ENCODE measurements at regions not wholly inside any gene's neighbourhood (a gene's known extent, or its start where the extent isn't known, plus 50 kb on each side); places are given as distances from the start of the nearest gene placed in this dataset.

DNA sequence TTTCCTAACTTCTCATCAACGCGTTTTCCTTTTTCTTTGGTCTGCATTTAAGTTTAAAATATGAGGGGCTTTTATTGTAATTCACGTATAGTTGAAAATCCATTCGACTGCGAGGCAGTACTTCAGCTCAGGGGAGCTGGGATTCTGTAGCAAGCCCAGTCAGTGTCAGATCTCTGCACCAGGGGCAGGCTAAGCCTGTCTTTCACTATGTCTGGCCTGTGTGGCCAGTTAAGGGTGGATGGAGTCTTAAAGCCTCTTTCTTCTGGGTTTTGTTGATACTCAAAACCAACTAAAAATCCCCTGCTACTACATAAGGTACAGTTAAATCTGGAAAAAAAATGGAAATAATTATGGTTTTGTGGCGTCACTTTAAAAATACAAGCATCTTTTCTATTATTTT is 124.7 kb downstream of the TYW3 start:
- TF ChIP-seq POLR2A (IDR thresholded peaks at IDR 0.05) (no peak), POLR2AphosphoS5 (IDR thresholded peaks at IDR 0.05) (no peak)
- TF ChIP-seq, protein P1, sequence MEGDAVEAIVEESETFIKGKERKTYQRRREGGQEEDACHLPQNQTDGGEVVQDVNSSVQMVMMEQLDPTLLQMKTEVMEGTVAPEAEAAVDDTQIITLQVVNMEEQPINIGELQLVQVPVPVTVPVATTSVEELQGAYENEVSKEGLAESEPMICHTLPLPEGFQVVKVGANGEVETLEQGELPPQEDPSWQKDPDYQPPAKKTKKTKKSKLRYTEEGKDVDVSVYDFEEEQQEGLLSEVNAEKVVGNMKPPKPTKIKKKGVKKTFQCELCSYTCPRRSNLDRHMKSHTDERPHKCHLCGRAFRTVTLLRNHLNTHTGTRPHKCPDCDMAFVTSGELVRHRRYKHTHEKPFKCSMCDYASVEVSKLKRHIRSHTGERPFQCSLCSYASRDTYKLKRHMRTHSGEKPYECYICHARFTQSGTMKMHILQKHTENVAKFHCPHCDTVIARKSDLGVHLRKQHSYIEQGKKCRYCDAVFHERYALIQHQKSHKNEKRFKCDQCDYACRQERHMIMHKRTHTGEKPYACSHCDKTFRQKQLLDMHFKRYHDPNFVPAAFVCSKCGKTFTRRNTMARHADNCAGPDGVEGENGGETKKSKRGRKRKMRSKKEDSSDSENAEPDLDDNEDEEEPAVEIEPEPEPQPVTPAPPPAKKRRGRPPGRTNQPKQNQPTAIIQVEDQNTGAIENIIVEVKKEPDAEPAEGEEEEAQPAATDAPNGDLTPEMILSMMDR (IDR thresholded peaks at IDR 0.05 in 8 of 11, conservative IDR thresholded peaks at IDR 0.05 in 3 of 11), result no peak

Data from spleen (tissue), 7 donors.